ENCODE measurements at regions not wholly inside any gene's neighbourhood (a gene's known extent, or its start where the extent isn't known, plus 50 kb on each side); places are given as distances from the start of the nearest gene placed in this dataset.

DNA sequence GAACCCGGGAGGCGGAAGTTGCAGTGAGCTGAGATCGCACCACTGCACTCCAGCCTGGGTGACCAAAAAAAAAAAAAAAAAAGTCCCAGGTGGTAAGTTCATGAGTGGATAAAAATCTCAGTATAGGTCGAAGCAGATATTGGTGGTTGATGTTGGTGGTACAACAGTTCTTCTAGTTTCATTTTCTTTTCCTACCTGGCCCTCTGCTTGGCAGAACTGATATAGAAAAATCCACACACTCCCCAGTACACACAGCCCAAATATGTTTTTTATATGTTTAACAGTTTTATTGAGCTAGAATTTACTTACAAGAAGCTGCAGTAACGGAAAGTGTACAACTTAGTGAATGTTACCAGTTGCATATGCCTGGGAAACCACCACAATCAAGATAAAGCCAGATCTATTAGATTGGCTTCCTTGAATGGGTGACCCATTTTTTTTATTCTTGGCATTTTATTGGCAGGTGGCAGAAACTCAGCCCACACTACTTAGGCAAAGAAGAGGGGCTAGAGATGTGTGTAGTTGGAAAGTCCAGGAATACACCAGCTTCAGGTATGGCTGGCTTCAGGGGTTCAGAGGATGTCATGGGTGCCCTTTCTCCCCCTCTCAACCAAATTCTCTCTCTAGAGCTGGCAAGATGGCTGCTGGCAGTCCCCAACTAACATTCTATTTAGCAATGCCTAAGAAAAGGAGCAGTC, 118.3 kb upstream of the SLC25A33 start:
- TF ChIP-seq, protein P1, sequence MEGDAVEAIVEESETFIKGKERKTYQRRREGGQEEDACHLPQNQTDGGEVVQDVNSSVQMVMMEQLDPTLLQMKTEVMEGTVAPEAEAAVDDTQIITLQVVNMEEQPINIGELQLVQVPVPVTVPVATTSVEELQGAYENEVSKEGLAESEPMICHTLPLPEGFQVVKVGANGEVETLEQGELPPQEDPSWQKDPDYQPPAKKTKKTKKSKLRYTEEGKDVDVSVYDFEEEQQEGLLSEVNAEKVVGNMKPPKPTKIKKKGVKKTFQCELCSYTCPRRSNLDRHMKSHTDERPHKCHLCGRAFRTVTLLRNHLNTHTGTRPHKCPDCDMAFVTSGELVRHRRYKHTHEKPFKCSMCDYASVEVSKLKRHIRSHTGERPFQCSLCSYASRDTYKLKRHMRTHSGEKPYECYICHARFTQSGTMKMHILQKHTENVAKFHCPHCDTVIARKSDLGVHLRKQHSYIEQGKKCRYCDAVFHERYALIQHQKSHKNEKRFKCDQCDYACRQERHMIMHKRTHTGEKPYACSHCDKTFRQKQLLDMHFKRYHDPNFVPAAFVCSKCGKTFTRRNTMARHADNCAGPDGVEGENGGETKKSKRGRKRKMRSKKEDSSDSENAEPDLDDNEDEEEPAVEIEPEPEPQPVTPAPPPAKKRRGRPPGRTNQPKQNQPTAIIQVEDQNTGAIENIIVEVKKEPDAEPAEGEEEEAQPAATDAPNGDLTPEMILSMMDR (IDR thresholded peaks at IDR 0.05) = no peak
- no peak for TF ChIP-seq POLR2A (IDR thresholded peaks at IDR 0.05)

Measured in body of pancreas (tissue), 4 donors.